Fibroblast of lung (primary cell): ENCODE measurements at regions not wholly inside any gene's neighbourhood (a gene's known extent, or its start where the extent isn't known, plus 50 kb on each side); places are given as distances from the start of the nearest gene placed in this dataset.

ENCODE experiments used
- EZH2 ChIP-seq: IDR thresholded peaks from 2 replicates; pipeline ENCODE4 v1.5.1; 2012; ENCODE audit warnings: low read length, control low read depth, mild to moderate bottlenecking; ENCODE audit errors: missing control alignments
- TF ChIP-seq, protein P1 (sequence below), 2 donors: IDR thresholded peaks in 1 of 2; conservative IDR thresholded peaks in 1 of 2; 1 replicate in 1 of 2; 2 replicates in 1 of 2; pipeline ENCODE4 v1.5.1; 2011 to 2012; ENCODE audit warnings: low read length in 2 of 2, control low read depth in 1 of 2, inconsistent platforms in 1 of 2, low read depth in 1 of 2, mild to moderate bottlenecking in 1 of 2

DNA sequence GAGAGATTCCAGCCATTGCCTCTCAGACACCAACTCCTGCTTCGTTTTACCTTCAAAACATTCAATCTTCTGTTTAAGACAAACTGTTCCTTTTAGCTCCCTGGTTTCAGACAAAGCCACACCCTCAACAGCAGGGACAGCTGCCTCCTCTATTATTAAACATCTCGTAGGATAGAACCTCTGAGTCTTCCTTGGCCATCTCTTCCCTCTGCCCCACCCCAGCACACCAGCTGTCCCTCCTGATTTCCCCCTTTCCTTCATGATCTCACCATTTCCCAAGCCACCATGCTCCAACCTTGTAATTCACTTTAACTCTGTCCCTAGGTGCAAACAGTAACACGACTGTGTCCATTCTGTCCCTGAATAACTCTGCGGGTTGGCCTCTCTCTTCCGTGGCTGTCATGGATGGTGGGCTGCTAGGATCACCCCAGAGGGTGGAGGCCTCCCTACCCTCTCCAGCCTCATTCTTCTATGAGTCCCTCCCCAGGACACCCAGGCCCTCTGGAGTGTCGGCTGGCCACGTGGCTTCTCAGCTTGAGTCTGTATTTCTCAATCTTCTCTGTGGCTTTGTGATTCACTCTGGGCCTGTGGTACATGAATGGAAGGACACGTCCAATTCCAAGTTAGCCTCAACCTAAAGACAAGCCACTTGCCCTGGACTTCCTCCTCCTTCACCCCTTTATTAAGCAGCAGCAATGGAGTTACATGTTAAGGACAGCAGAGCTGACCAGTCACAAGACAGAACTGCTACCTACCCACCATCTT is 349.9 kb downstream of the FBXW7 start:
- TF ChIP-seq, protein P1, sequence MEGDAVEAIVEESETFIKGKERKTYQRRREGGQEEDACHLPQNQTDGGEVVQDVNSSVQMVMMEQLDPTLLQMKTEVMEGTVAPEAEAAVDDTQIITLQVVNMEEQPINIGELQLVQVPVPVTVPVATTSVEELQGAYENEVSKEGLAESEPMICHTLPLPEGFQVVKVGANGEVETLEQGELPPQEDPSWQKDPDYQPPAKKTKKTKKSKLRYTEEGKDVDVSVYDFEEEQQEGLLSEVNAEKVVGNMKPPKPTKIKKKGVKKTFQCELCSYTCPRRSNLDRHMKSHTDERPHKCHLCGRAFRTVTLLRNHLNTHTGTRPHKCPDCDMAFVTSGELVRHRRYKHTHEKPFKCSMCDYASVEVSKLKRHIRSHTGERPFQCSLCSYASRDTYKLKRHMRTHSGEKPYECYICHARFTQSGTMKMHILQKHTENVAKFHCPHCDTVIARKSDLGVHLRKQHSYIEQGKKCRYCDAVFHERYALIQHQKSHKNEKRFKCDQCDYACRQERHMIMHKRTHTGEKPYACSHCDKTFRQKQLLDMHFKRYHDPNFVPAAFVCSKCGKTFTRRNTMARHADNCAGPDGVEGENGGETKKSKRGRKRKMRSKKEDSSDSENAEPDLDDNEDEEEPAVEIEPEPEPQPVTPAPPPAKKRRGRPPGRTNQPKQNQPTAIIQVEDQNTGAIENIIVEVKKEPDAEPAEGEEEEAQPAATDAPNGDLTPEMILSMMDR (conservative IDR thresholded peaks at IDR 0.05 in 1 of 2, IDR thresholded peaks at IDR 0.05 in 1 of 2; ENCODE audit: low read depth in 1 of 2, low read length in 2 of 2), result no peak
- TF ChIP-seq EZH2, result no peak
